8988T (cell line): ENCODE measurements at regions not wholly inside any gene's neighbourhood (a gene's known extent, or its start where the extent isn't known, plus 50 kb on each side); places are given as distances from the start of the nearest gene placed in this dataset.

Experiments
- DNase-seq: peaks from one replicate; pipeline ENCODE4 v3.0.0; 2011

GRCh38 chr2:217330647-217331046, 470.8 kb upstream of the TNP1 start:
- no peak for DNase-seq

DNA sequence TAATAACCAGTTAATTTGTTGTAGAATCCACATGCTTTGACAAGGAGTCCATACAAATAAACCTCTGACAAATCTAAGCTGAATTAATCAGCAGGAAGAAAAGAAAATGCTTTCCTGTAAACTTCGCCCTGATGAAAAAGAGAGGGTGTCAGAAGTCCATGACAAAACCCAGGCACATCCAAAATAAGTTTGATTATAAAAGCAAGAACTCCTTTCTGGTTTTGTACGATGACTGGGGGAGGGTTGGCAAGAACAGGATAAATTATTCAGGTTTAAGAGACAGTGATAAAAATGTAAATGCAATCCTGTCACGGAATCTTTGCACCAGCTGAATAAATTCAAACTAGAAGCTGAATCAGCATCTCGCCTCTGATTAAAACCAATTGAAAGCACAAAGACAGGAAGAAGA, 469.2 kb upstream of the TNP1 start:
- DNase-seq, result no peak

GRCh38 chr2:217328622-217328978, 468.7 kb upstream of the TNP1 start:
- no peak for DNase-seq

GRCh38 chr2:217327953-217328621, 468.2 kb upstream of the TNP1 start:
- no peak for DNase-seq

- no peak for DNase-seq
Measured at GRCh38 chr2:217326238-217327022, 466.6 kb upstream of the TNP1 start.

- no peak for DNase-seq
Measured at GRCh38 chr2:217325816-217326215, 466.0 kb upstream of the TNP1 start.

DNA sequence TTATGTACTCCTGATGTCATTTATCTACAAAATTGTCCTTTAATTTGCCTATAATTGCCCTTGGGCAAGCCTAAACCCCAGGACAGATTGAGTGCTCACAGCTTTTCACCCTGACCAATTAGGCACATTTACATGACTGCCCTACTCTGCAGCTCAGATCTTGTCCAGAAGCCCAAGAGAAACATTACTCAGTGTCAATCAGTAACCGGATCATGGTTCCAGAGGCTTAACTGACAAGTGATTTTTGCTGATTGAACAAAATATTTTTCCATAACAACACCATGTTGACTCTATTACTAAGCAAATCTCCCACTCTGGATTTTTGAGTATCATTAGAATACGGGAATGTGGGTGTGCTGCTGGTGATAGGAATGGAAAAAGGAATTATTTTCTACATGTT, 465.4 kb upstream of the TNP1 start:
- DNase-seq, result no peak

DNA sequence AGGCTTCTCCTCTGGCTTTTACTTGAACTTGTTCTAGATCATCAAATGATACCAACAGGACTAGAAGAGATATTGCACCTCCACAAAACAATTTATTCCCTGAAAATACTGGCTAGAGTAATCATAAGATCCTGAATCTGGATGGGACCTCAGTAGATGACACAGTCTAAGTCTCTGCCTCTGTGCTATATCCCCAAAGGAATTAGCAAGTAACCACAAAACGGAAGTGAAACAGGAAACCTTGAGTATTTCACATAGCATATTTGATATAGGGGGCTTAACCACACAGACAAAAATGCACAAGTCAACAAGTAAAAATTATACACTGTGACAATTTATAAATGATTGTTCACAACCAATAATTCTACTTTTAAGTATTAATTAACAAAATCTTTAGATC, 456.9 kb upstream of the TNP1 start:
- DNase-seq, result no peak

DNA sequence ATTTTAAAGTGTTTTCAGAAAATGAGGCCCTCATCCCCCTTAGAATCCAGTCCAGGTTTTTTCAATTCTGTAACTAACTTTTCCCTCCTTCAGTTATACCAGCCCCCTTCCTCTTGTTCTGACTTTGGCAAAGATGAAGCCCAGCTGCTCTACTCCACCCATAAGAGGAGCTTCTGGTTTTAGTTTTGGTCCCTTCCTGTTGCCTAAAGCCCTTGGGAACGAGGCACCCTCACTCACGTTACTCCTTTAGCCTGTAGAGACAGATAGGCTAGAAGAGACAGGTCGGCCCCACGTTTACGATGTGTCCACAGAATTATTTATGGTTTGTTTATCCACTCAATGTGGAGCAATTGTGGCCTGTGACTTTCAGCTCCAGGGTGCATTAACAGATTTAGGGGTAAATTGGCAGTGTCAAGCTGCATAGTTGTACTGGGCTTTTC, 454.2 kb upstream of the TNP1 start:
- DNase-seq, result no peak

DNA sequence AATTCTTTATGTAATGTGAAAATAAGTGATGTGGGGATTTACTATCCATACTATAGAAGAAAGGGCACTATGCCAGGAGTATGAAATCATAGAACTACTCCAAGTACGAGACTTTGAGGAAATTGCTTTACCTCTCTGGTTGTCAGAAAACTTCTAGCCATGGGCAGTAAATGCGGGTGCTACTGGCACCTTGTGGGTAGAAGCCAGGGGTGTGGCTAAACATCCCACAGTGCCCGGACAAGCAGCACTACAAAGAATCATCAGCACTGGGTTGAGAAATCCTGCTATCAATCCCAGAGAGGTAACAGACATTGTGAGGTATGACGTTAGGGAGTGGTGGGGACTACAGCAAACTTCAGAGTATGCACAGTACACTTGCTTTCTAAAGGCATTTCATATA, 453.5 kb upstream of the TNP1 start:
- DNase-seq, result no peak

GRCh38 chr2:217309056-217309455, 449.2 kb upstream of the TNP1 start:
- DNase-seq, result no peak

GRCh38 chr2:217307023-217307422, 447.2 kb upstream of the TNP1 start:
- no peak for DNase-seq

DNA sequence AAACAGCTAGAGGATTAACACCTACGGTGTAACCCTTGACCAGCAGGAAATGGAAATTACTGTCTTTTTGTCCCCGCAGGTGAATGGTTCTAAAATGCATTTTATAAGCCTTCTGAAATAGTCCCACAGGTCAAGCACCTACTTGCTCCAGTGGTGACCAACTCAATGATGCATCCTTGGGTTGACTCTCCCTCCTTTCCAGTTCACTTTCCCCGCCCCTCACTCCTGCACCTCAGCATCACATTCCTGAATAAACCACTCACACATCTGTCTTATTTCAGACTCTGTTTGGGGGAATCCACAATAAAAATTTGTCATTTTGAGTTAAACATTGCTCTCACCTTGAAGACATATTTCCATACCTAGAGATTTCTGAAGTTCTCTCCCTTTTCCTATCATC, 446.0 kb upstream of the TNP1 start:
- DNase-seq, result no peak

DNA sequence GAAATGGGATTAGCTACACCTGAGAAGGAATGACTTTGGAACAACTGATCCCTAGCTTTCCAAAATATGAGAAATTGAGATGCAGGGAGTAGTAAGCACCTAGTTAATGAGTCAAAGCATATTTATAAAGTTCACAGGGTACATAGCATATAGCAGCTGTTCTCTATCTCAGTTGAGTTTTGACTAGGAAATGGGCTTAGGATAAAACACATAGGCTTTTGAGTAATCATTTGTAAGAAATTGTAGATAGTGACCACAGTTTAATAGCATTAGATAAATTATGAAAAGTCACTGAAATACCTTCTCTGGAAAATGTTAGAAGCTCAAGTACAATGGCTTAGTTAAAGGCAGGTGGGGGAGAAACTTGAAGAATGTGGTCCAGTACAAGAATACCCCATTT, 444.7 kb upstream of the TNP1 start:
- DNase-seq, result no peak

GRCh38 chr2:217302856-217303255, 443.0 kb upstream of the TNP1 start:
- DNase-seq, result no peak

GRCh38 chr2:217301142-217301925, 441.5 kb upstream of the TNP1 start:
- DNase-seq, result no peak

GRCh38 chr2:217299590-217299989, 439.7 kb upstream of the TNP1 start:
- DNase-seq, result no peak

- DNase-seq, result no peak
Measured at GRCh38 chr2:217297096-217297495, 437.2 kb upstream of the TNP1 start.

- no peak for DNase-seq
Measured at GRCh38 chr2:217294818-217295217, 435.0 kb upstream of the TNP1 start.

GRCh38 chr2:217294211-217294610, 434.3 kb upstream of the TNP1 start:
- no peak for DNase-seq

- no peak for DNase-seq
Measured at GRCh38 chr2:217293607-217294006, 433.7 kb upstream of the TNP1 start.

DNA sequence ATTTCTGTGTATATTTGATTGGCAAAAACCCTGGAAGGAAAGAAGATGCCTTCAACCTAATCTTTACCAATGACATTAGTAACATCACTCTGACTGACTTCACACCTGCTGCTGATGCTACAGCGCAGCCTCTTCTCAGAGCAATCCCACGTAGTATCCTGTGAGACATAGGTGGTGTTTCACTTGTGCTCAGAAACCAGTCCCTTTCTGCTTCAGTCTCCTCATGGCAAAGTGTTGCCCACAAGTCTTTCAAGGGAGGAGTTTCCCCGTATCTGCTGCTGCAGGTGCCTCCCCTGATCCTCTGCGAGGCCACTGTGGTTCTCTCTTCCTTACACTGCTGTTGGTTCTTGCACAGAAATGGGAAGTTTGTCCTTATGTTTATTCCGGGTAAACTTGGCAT, 433.2 kb upstream of the TNP1 start:
- no peak for DNase-seq

DNA sequence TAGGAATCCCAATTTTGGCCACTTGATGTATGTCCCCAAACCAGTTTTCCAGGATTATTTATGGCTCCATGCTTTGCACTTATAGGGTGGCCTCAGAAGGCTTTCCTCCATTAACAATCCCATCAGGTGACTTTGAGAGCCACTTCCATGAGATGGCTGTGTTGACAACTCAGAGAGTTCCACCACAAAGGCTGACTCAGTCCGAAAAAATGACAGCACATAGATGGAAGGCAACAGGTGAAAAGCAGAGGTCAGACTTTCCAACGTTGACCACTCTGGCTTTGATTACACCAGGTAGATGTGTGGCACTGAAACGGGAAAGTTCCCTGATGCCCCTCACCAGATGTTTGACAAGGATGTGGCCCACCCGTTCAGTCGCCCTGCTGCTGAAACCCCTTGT, 431.4 kb upstream of the TNP1 start:
- no peak for DNase-seq

GRCh38 chr2:217290467-217290866, 430.6 kb upstream of the TNP1 start:
- DNase-seq, result no peak
